Uterus (tissue), 2 donors: ENCODE measurements at regions not wholly inside any gene's neighbourhood (a gene's known extent, or its start where the extent isn't known, plus 50 kb on each side); places are given as distances from the start of the nearest gene placed in this dataset.

Experiments used
- POLR2A ChIP-seq, 2 donors: fragments of 450-650 bp; IDR thresholded peaks; one replicate each; pipeline ENCODE4 v1.6.1; 2016; ENCODE audit warnings: antibody characterized with exemption in 2 of 2, mild to moderate bottlenecking in 1 of 2, moderate library complexity in 1 of 2
- TF ChIP-seq, protein P1 (sequence below), 4 experiments: fragments of 200-600 bp in 2 of 4; fragments of 450-650 bp in 2 of 4; sonication (generic) in 2 of 4; IDR thresholded peaks; one replicate each; pipeline ENCODE4 v1.5.1; 2016 to 2019; ENCODE audit warnings: antibody characterized with exemption in 4 of 4, mild to moderate bottlenecking in 2 of 4, moderate library complexity in 1 of 4

DNA sequence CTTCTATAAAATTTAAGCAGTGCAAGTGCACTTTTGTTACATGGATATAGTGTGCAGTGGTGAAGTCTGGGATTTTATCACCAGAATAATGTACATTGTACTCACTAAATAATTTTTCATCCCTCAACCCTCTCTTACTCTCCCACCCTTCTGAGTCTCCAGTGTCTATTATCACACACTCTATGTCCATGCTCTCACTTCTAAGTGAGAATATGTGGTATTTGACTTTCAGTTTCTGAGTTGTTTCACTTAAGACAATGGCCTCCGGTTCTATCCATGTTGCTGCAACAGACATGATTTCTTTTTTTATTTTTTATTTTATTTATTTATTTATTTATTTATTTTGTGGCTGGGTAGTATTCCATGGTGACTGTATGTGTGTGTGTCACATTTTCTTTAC lies 855.9 kb upstream of the PHF14 start:
- no peak for TF ChIP-seq POLR2A (IDR thresholded peaks at IDR 0.05)
- TF ChIP-seq, protein P1, sequence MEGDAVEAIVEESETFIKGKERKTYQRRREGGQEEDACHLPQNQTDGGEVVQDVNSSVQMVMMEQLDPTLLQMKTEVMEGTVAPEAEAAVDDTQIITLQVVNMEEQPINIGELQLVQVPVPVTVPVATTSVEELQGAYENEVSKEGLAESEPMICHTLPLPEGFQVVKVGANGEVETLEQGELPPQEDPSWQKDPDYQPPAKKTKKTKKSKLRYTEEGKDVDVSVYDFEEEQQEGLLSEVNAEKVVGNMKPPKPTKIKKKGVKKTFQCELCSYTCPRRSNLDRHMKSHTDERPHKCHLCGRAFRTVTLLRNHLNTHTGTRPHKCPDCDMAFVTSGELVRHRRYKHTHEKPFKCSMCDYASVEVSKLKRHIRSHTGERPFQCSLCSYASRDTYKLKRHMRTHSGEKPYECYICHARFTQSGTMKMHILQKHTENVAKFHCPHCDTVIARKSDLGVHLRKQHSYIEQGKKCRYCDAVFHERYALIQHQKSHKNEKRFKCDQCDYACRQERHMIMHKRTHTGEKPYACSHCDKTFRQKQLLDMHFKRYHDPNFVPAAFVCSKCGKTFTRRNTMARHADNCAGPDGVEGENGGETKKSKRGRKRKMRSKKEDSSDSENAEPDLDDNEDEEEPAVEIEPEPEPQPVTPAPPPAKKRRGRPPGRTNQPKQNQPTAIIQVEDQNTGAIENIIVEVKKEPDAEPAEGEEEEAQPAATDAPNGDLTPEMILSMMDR (IDR thresholded peaks at IDR 0.05): no peak
